Endothelial cell (in vitro differentiated cells): ENCODE measurements at regions not wholly inside any gene's neighbourhood (a gene's known extent, or its start where the extent isn't known, plus 50 kb on each side); places are given as distances from the start of the nearest gene placed in this dataset.

Experiments used
- DNase-seq: peaks from one replicate; pipeline ENCODE4 v3.0.0; 2021; ENCODE audit warnings: low spot score
- H3K27ac Mint-ChIP-seq: one replicate; pipeline ENCODE4 v1.8.0; 2021; ENCODE audit warnings: mixed read lengths, inconsistent platforms; ENCODE audit not compliant: unreplicated experiment
- H3K27me3 Mint-ChIP-seq: one replicate; pipeline ENCODE4 v1.8.0; 2021; ENCODE audit warnings: mild to moderate bottlenecking, moderate library complexity, mixed read lengths, inconsistent platforms; ENCODE audit not compliant: unreplicated experiment
- H3K36me3 Mint-ChIP-seq: one replicate; pipeline ENCODE4 v1.8.0; 2021; ENCODE audit warnings: mild to moderate bottlenecking, low read depth, mixed read lengths, inconsistent platforms; ENCODE audit not compliant: unreplicated experiment
- H3K4me1 Mint-ChIP-seq: one replicate; pipeline ENCODE4 v1.8.0; 2021; ENCODE audit warnings: mild to moderate bottlenecking, mixed read lengths, inconsistent platforms; ENCODE audit not compliant: unreplicated experiment
- H3K4me3 Mint-ChIP-seq: one replicate; pipeline ENCODE4 v1.8.0; 2021; ENCODE audit warnings: mild to moderate bottlenecking, mixed read lengths, inconsistent platforms; ENCODE audit not compliant: unreplicated experiment
- H3K9me3 Mint-ChIP-seq: one replicate; pipeline ENCODE4 v1.8.0; 2021; ENCODE audit warnings: mixed read lengths, inconsistent platforms; ENCODE audit not compliant: unreplicated experiment
- CTCF ChIP-seq: fragments of 200-600 bp; sonication (generic); IDR thresholded peaks from one replicate; pipeline ENCODE4 v1.5.0; 2021; ENCODE audit warnings: antibody characterized with exemption; ENCODE audit not compliant: unreplicated experiment

- no peak overlapping the region for H3K4me3 Mint-ChIP-seq
- no peaks in the 10 kb centered on the region for H3K36me3 Mint-ChIP-seq
- TF ChIP-seq CTCF: no peak
- no peak for DNase-seq
- H3K4me1 Mint-ChIP-seq: peaks cover 6% of the 10 kb centered on the region
- peaks cover 1% of the 10 kb centered on the region for H3K27me3 Mint-ChIP-seq
- no peak overlapping the region for H3K27ac Mint-ChIP-seq
- no peaks in the 10 kb centered on the region for H3K9me3 Mint-ChIP-seq
Observed at GRCh38 chr5:51816427-51816826, 433.2 kb downstream of the ISL1 start.

GRCh38 chr5:51821697-51822096, 438.4 kb downstream of the ISL1 start:
- Mint-ChIP-seq H3K4me3 (no peak overlapping the region), H3K27ac (no peak overlapping the region), H3K4me1 (no peaks in the 10 kb centered on the region), H3K27me3 (no peaks in the 10 kb centered on the region), H3K36me3 (no peaks in the 10 kb centered on the region), H3K9me3 (no peaks in the 10 kb centered on the region)
- no peak for TF ChIP-seq CTCF
- DNase-seq: no peak

- Mint-ChIP-seq H3K27me3 (no peaks in the 10 kb centered on the region), H3K9me3 (no peaks in the 10 kb centered on the region), H3K36me3 (no peaks in the 10 kb centered on the region), H3K27ac (no peak overlapping the region), H3K4me3 (no peak overlapping the region), H3K4me1 (no peaks in the 10 kb centered on the region)
- no peak for TF ChIP-seq CTCF
- DNase-seq: no peak
Observed at GRCh38 chr5:51829230-51829629, 446.0 kb downstream of the ISL1 start.

- TF ChIP-seq CTCF: no peak
- Mint-ChIP-seq H3K27ac (no peak overlapping the region), H3K4me3 (no peak overlapping the region), H3K27me3 (no peaks in the 10 kb centered on the region), H3K4me1 (no peaks in the 10 kb centered on the region), H3K36me3 (no peaks in the 10 kb centered on the region), H3K9me3 (no peaks in the 10 kb centered on the region)
- DNase-seq: no peak
Observed at GRCh38 chr5:51829691-51830090, 446.4 kb downstream of the ISL1 start.

GRCh38 chr5:51832934-51833470, 449.8 kb downstream of the ISL1 start:
- no peak for DNase-seq
- H3K4me1 Mint-ChIP-seq: no peaks in the 10 kb centered on the region
- no peaks in the 10 kb centered on the region for H3K9me3 Mint-ChIP-seq
- no peaks in the 10 kb centered on the region for H3K36me3 Mint-ChIP-seq
- no peak overlapping the region for H3K4me3 Mint-ChIP-seq
- H3K27me3 Mint-ChIP-seq: no peaks in the 10 kb centered on the region
- TF ChIP-seq CTCF: no peak
- no peak overlapping the region for H3K27ac Mint-ChIP-seq
